ENCODE measurements at regions not wholly inside any gene's neighbourhood (a gene's known extent, or its start where the extent isn't known, plus 50 kb on each side); places are given as distances from the start of the nearest gene placed in this dataset.

DNA sequence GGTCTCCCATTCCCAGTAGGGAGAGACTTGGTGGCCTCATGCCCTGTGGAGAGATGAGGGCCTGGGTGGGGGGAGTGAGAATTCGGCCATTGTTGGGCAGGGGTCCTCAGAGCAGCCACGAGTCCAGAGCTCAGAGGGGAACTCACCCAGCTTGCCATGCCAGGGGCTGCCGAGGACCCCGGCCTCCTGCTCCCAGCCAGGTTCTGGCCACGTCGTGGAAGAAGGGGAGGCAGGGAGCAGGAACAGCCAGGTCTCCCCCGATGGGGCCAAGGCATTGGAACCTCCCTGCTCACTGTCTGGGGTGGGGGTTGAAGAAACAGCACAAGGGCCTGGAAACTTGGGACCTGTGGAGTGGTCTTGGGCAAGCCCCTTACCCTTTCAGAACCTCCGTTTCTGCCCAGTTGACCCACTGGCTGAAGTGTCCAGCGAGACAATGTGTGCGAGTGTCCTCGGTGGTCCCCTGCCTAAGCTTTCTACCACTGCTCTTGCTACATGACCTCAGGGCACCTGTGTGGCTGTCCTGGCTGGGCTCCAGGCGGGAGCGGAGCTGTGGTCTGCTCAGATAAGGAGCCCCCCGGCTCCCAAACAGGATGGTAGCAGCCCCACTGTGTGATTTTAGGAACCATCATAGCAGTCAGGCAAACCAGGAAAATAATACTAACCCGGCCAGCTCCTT is 74.7 kb upstream of the WNT11 start:
- POLR2A ChIA-PET (ENCODE audit: low non-redundant PET): no interaction called here
- DNase-seq (ENCODE audit: low spot score): no peak
- no peak for TF ChIP-seq EZH2 (IDR thresholded peaks at IDR 0.05; ENCODE audit: borderline replicate concordance, low read depth, low read length, poor library complexity, severe bottlenecking)
- TF ChIP-seq, protein P1, sequence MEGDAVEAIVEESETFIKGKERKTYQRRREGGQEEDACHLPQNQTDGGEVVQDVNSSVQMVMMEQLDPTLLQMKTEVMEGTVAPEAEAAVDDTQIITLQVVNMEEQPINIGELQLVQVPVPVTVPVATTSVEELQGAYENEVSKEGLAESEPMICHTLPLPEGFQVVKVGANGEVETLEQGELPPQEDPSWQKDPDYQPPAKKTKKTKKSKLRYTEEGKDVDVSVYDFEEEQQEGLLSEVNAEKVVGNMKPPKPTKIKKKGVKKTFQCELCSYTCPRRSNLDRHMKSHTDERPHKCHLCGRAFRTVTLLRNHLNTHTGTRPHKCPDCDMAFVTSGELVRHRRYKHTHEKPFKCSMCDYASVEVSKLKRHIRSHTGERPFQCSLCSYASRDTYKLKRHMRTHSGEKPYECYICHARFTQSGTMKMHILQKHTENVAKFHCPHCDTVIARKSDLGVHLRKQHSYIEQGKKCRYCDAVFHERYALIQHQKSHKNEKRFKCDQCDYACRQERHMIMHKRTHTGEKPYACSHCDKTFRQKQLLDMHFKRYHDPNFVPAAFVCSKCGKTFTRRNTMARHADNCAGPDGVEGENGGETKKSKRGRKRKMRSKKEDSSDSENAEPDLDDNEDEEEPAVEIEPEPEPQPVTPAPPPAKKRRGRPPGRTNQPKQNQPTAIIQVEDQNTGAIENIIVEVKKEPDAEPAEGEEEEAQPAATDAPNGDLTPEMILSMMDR (conservative IDR thresholded peaks at IDR 0.05; ENCODE audit: low read depth, low read length): no peak
- intact Hi-C loops (cut with micrococcal nuclease; ENCODE audit: unreplicated experiment): no loop called here
- Histone ChIP-seq H3K4me1 (ENCODE audit: insufficient read depth, low read length, poor library complexity, severe bottlenecking) (no peaks in the 10 kb centered on the region), H3K9me3 (ENCODE audit: low read depth, low read length, poor library complexity, severe bottlenecking) (no peaks in the 10 kb centered on the region), H3K27ac (ENCODE audit: low read depth, low read length, poor library complexity, severe bottlenecking) (no peak overlapping the region), H3K4me3 (ENCODE audit: low read depth, low read length, poor library complexity, severe bottlenecking) (no peak overlapping the region), H3K27me3 (replicated peaks; ENCODE audit: insufficient read depth, low read depth, low read length, poor library complexity) (no peaks in the 10 kb centered on the region), H3K36me3 (ENCODE audit: insufficient read depth, low read length, poor library complexity, severe bottlenecking) (no peaks in the 10 kb centered on the region)
- no TSS peak for BruUV-seq (replicated peaks)
- CTCF ChIA-PET: no interaction called here

DNA sequence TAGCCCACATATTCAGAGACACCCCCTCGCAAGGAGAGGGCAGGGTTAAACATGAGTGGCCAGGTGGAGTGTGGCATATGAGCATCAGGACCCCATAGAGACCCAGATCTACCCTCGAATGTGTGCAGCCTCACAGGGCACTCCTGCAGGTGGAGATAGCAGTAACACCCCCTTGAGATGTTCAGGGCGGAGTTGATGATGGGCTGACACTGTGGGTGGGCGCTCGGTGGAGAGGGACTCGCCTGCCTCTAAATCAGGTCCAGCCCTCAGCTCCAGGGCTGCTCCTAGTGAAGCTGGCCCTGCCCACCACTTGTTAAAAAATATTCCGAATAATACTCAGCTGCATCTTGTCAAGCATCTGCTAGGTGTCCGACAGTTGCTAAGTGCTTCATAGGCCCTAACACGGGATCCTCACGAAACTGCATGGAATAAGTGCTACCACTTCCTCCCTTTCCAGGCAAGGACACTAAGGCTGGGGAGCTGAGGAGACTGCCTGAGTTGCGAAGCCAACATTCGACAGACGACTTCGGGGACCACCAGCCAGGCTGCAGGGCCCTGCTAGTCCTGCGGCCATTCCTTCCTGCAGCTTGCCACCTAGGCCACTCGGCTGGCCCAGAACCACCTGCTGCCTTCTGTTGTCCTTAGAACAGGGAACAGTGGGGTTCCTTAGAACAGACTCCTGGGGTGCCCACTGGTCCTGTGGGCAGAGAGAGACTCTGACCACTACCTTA is 74.0 kb upstream of the WNT11 start:
- no peaks in the 10 kb centered on the region for H3K9me3 ChIP-seq (ENCODE audit: low read depth, low read length, poor library complexity, severe bottlenecking)
- no peak overlapping the region for H3K4me3 ChIP-seq (ENCODE audit: low read depth, low read length, poor library complexity, severe bottlenecking)
- no peak overlapping the region for H3K27ac ChIP-seq (ENCODE audit: low read depth, low read length, poor library complexity, severe bottlenecking)
- ChIA-PET POLR2A (ENCODE audit: low non-redundant PET) (no interaction called here), CTCF (no interaction called here)
- DNase-seq (ENCODE audit: low spot score): no peak
- no peaks in the 10 kb centered on the region for H3K36me3 ChIP-seq (ENCODE audit: insufficient read depth, low read length, poor library complexity, severe bottlenecking)
- BruUV-seq (replicated peaks): no TSS peak
- intact Hi-C loops (cut with micrococcal nuclease; ENCODE audit: unreplicated experiment): no loop called here
- no peaks in the 10 kb centered on the region for H3K4me1 ChIP-seq (ENCODE audit: insufficient read depth, low read length, poor library complexity, severe bottlenecking)
- H3K27me3 ChIP-seq (replicated peaks; ENCODE audit: insufficient read depth, low read depth, low read length, poor library complexity): no peaks in the 10 kb centered on the region
- TF ChIP-seq, protein P1 (conservative IDR thresholded peaks at IDR 0.05; ENCODE audit: low read depth, low read length): no peak
- no peak for TF ChIP-seq EZH2 (IDR thresholded peaks at IDR 0.05; ENCODE audit: borderline replicate concordance, low read depth, low read length, poor library complexity, severe bottlenecking)

DNA sequence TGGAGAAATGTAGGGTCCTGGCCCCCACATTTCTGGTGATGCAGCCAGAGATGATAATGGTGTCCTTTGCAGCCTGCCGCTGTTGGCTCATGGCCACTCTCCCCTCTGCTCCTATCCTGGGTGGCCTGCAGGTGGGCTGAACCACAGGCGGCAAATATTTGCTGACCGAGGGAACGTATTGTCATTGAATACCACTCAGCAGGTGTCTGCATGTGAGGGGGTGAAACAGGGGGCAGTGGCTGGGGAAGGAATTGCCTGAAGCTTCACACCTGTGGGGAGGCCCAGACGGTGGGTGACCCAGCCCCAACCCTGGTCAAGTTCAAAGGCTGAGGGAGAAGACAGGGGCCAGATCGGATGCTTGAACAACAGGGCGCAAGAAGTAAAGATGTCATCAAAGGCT is 73.3 kb upstream of the WNT11 start:
- CTCF ChIA-PET: no interaction called here

More for the DNA sequence above, 73.3 kb upstream of the WNT11 start:
- Histone ChIP-seq H3K27ac (ENCODE audit: low read depth, low read length, poor library complexity, severe bottlenecking) (no peak overlapping the region), H3K27me3 (replicated peaks; ENCODE audit: insufficient read depth, low read depth, low read length, poor library complexity) (no peaks in the 10 kb centered on the region), H3K9me3 (ENCODE audit: low read depth, low read length, poor library complexity, severe bottlenecking) (no peaks in the 10 kb centered on the region), H3K36me3 (ENCODE audit: insufficient read depth, low read length, poor library complexity, severe bottlenecking) (no peaks in the 10 kb centered on the region), H3K4me1 (ENCODE audit: insufficient read depth, low read length, poor library complexity, severe bottlenecking) (no peaks in the 10 kb centered on the region), H3K4me3 (ENCODE audit: low read depth, low read length, poor library complexity, severe bottlenecking) (no peak overlapping the region)
- DNase-seq (ENCODE audit: low spot score): no peak
- BruUV-seq (replicated peaks): no TSS peak
- TF ChIP-seq, protein P1 (conservative IDR thresholded peaks at IDR 0.05; ENCODE audit: low read depth, low read length): no peak
- TF ChIP-seq EZH2 (IDR thresholded peaks at IDR 0.05; ENCODE audit: borderline replicate concordance, low read depth, low read length, poor library complexity, severe bottlenecking): no peak
- POLR2A ChIA-PET (ENCODE audit: low non-redundant PET): no interaction called here
- intact Hi-C loops (cut with micrococcal nuclease; ENCODE audit: unreplicated experiment): no loop called here

Measured in A673 (cell line).